OCI-LY7 (cell line): ENCODE measurements at regions not wholly inside any gene's neighbourhood (a gene's known extent, or its start where the extent isn't known, plus 50 kb on each side); places are given as distances from the start of the nearest gene placed in this dataset.

ENCODE experiments used
- CTCF ChIP-seq: fragments of 200-600 bp; sonication (generic); conservative IDR thresholded peaks from 2 replicates; pipeline ENCODE4 v1.5.1; 2014; ENCODE audit warnings: mild to moderate bottlenecking, antibody characterized with exemption, low read length, moderate library complexity, mixed read lengths
- EZH2phosphoT487 ChIP-seq: fragments of 200-600 bp; sonication (generic); IDR thresholded peaks from 2 replicates; pipeline ENCODE4 v1.6.1; 2018; ENCODE audit warnings: low read depth, borderline replicate concordance, mild to moderate bottlenecking, mixed run types, antibody characterized with exemption, low read length, moderate library complexity, mixed read lengths

- TF ChIP-seq CTCF: no peak
- TF ChIP-seq EZH2phosphoT487: no peak
Measured at GRCh38 chr3:22962244-22962643, 240.9 kb upstream of the UBE2E2 start.
